Skin of body (tissue), 2 donors: ENCODE measurements at regions not wholly inside any gene's neighbourhood (a gene's known extent, or its start where the extent isn't known, plus 50 kb on each side); places are given as distances from the start of the nearest gene placed in this dataset. TPM values are rescaled to one million over a fixed set of nuclear protein-coding genes. Genes with fewer than 3 reads are reported as not detected.

Experiments used
- DNase-seq: peaks from one replicate; lab custom pipeline; 2025; lab: John Stamatoyannopoulos, UW
- small RNA-seq: library from RNA; depleted of rRNA; stranded (forward); fragments of <200 nt; gene quantifications from one replicate; pipeline ENCODE3, GENCODE V24; 2014; ENCODE audit warnings: low replicate concordance

DNA sequence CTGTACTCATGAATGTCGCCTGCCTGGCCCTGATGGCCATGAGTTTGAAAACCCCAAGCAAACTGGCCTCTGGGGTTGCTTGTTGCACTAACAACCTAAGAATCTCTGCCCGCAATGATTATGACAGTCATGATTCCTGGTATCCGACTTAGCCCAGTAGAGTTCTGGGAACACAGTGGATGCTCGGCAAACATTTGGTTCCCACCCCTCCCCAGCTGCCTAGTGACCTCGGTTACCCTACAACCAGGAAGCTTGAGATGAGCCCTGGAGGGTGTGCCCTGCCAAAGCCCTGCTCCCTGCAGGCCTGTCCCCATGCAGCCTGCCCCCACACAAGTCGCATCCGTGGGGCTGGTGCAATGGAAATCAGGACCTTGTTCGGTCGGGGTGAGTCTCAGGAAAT is 76.0 kb upstream of the ZBTB40 start:
- DNase-seq = no peak

DNA sequence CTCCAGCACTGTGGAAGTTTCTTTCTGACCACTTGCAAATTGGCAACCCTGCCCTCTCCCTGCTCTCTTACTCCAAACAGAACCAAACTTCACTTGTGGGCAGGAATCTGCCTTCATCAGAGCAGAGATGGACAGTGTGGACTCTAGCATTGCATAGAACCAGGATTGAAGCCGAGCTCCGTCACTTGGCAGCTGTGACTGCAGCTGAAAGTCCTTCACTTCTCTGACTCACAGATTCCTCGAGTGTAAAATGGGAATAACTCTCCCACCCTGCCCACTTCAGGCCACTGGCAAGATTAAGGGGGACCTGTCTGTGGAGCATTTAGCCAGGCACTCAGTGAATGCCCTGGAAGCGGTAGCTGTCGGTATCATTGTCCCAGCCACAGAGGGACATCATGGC is 75.7 kb upstream of the ZBTB40 start:
- no peak for DNase-seq

DNA sequence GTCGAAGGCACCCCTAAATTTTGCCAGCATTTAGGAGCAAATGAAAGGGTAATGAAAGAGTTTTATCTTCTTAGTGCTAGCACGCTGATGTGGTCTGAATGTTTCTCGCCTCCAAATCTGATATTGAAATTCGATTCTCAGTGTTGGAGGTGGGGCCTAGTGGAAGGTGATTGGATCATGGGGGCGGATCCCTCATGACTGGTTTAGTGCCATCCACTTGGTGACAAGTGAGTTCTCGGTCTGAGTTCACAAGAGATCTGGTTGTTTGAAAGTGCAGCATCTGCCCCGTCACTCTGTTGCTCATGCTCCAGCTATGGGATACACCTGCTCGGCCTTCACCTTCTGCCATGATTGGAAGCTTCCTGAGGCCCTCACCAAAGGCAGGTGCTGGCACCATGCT is 75.1 kb upstream of the ZBTB40 start:
- DNase-seq = no peak

DNA sequence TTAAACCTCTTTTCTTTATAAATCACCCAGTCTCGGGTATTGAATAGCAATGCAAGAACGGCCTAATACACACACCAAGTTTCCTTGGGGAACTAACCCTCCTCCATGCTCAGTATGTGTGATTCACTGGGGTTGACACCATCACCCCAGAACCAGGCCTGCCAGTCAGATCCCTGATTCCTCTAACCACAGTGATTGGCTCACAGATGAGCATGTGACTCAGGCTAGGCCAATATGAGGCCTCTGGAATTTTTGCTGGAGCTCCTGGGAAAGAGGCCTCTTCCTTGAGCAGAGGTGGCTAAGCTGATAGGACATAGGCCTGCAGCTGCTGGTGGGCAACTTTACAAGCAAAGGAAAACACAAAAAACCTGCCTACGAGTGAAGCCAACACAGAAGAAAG is 74.7 kb upstream of the ZBTB40 start:
- no peak for DNase-seq

DNA sequence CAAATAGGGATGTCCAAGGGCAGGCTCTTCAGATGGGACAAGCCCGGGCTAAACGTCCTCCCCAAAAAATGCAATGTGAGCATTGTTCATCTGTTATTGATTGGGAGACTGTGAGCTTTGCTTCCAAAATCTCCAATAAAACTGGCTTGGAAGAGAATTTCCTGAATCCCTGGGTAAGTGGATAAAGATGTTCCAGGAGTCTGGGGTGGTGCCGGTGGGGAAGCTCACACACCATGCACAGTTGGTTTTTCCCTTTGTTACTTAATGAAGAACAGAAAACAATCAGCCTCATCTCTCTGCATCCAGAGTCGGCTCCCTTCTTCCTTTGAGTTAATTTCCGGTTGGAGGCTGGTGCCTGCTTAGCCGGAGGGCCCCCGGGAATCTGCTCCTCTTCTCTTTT is 72.1 kb upstream of the ZBTB40 start:
- peak; percentile 96 for DNase-seq

DNA sequence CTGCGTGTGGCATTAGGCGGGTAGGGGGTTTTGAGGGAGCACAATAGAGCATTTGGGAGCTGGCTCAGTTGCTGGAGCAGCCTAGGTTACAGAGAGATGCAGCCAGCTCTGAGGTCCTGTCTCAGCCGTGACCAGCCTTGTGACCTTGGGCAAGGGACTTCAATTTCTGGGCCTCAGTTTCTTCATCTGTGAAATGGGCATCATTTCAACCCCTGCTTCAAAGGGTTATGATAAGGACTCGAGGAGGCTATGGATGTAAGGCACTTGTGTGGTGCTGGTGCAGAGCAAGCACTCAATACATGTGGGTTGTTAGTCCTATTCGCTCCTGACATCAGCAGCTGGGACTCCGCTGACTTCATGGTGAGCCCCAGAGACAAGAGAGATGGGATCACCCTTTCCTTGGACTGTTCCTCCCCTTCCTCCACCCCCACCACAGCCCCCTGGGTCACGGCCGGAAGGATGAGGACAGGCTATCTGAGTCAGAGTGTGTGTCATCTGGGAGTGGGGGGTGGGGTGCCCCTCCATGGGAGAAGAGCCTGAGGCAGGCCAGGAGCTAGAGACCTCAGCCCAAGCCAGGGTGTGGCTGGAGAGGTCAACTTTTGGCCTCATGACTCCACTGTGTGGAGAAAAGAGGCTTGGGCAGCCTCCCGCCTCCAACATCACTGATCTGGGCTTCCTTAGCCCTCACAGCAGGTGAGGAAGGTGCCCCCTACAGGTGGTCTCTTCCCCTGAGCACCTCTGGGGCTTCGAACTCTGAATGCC is 71.4 kb upstream of the ZBTB40 start:
- peak; percentile 44 for DNase-seq

DNA sequence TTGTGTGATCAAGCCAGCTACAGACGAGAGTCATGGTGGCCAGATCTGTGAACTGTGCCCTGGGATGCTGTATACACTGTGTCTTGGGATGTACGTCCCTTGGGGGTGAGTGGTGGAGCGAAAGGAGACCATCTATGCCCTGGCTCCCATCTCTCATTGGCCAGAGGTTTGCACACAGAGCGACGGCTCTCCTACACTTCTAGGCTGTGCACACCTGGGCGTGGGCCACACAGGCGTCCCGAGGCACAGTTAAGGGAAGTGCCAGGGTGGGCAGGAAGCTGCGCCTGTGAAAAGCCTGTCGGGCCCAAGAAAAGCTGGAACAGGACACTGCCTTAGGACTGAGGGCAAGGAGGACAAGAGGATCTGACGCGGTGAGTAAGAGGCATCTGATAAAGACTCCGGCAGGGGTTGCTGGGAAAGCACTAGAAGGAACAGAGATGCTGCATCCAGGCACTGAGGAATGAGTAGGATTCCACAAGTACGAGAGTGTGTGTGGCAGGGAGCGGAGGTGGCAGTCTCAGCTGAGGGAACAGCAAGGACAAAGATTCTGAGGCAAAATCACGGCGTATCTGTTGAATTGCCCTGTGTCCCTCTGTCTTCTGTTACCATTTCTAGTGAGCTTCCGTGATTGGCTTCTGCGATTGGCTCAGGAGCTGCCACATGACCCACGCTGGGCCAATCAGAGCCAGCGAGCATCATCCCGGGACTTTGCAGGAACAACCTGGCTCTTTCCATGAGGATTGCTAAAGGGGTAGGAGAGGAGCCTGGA is 67.9 kb upstream of the ZBTB40 start:
- no peak for DNase-seq

DNA sequence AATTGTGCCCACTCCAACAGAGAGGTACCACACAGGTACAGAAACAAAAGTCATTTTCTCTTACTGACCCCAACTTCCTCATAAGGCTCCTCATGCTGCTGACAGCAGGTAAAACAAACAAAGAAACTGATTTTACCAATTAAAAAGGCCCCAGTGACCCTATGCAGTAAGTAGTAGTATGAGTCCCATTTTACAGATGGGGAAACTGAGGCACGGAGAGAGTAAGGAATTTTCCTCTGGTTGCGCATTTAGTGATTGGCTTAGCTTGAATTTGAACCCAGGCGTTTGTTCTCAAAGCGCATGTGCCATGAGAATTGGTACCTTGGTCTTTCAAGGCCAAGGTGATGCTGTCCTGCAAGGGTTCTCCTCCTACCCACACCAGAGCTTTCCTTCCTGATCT is 66.1 kb upstream of the ZBTB40 start:
- no peak for DNase-seq

DNA sequence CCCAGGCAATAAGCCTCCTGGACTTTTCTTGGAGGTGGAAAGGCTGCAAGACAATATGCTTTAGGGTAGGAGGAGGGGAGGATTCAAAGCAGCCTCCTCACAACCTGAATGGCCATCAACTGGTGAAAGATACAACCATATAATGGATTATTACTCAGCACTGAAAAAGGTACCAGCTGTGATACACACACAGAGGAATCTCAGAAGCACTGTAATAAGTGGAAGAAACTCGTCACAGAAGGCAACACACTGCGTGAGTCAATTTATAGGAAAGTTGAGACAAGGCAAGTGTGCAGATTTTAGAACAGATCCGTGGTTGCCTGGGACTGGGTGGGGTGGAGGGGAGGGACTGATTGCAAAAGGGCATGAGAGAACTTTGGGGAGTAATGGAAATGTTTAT is 64.9 kb upstream of the ZBTB40 start:
- DNase-seq = no peak

DNA sequence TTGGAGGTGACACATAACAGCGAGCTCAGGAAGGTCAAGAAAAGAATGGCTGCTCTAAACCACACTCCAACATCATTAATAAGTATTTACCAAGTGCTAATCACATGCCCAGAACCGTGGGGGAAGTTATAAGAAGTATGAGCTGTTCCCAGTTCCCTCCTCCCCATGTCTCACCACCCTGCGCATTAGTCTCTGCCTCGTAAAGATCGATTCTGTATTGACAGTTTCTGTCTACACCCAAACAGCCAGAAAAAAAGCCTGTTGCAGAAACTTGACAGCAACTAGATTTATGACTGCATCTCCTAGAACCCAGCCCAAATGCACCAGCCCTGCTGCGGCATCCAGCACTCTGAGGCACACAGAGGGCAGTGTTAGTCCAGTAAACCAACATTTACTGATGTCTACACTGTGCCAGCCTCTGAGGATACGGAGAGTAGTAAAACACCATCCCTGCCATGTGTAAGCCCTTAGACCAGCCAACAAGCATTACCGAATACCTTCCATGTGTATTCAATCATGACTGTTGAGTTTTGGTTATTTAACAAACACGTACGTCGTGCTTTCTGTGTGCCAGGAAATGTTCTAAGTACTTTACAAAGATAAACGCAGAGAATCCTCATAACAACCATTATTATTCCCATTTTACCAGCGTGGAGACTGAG is 63.6 kb upstream of the ZBTB40 start:
- DNase-seq = peak; percentile 75

DNA sequence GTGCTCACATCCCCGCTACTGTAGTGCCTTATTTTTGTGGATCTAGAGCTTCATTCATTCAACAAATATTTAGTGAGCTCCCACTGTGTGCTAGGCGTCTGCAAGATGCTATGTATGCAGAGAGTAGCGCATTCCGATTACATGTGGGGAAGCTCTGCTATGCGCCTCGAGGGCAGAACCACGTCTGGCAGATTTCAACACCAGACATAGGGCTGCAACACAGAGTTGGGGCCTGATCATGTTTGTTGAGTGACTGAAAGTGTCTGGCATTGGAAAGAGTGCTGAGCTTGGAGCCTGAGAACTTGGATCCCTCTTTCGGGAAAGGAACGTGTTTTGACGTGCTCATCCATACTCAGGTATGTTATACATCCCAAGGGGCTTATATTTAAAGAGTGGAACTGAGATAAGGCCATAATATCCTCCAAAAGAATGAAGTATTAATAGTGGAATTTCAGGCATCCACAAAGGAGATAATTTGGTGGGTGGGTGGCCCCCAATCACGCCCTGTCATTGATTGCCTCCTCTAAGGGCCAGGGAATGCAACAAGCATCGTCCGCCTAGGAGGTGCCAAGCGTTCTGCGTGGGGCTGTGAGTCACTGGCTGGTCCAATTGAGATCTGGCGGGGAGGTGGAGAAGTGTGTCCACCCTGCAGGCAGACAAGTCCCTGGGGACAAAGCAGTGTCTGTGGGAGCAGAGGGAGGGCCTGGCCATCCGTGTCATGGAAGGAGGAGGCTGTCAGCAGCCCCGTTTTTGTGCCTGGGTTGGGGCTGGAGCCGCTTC is 62.8 kb upstream of the ZBTB40 start:
- peak; percentile 75 for DNase-seq

DNA sequence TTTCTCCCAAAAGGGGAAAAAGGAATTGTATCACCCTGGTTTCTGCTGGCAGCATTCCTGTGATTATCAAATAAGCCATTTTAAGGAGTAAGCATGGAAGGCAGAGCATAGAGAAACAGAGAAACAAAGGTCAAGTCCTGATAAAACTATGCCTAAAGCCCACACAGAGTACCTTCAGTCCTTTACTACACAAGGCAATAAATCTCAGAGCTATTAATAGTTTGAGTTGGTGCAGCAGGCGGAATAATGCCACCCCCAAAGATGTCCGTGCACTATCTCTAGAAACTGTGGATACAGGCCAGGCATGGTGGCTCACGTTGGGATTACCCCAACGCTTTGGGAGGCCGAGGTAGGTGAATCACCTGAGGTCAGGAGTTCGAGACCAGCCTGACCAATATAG is 58.1 kb upstream of the ZBTB40 start:
- no peak for DNase-seq

DNA sequence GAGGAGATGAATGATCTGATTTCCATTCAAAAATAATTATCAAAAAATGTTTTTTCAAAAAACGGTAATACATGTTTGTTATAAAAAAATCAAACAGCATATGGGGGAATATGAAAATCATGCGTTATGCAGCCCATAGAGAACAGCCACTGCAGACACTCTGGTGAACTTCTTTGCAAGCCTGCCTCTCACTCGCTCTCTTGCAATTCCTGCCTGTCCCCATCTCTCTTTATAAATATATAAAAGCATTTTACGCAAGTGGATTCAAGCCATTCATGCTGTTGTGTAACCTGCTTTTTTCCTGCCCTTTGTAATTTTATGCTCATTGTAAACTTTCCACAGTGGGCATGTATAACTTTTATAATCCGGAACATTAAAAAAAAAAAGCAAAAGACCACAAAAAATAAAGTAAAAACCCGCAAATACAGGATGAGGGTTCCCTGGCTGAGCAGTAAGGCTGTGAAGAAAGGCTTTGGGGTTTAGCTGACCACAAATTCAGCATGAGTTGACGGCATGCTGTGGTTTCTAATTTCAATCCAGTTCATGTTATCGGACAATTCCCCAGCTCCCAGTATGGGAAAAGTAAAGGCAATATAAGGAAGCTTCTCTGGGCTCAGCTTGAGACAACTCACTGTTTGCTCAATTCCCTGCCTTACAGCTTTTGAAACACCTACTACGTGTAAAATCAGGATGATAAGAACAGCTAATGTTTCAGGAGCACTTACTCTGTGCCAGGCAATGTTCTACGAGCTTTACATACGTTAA is 52.8 kb upstream of the ZBTB40 start:
- DNase-seq = no peak

DNA sequence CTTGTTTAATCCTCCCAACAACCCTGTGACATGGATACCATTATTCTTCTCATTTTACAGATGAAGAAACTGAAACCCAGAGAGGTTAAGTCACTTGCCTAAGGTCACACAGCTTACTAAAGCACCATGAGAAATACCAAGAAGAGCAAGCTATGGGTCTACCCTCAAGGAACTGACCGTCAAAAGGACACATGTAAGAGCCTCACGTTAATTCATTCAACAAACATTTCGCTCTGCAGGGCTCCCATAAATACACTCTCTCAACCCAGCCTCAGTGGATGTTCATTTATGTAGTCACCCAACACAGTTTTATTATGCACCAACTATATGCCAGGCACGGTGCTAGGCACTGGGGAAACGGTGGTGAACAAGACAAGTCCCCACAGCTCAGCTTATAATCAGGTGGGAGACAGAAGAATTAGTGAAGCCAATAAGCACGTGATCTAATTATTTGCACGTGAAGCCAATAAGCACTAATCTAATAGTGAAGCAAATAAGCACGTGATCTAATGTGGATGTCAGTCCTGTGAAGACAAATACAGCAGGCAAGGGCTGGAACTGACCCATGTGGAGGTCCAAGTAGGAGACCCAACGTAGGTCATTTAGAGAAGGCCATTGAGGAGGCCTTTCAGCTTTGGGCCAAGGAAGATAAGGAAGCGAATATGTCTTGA is 52.1 kb upstream of the ZBTB40 start:
- DNase-seq = no peak

Small RNA genes lying in the stretch of these regions (small RNA-seq; reads per million reads assigned to genes)
- not detected for gene MIR4418
